NCI-H1105 (cell line): ENCODE measurements at regions not wholly inside any gene's neighbourhood (a gene's known extent, or its start where the extent isn't known, plus 50 kb on each side); places are given as distances from the start of the nearest gene placed in this dataset.

Source experiments
- DNase-seq: peaks from one replicate; lab custom pipeline; 2025; lab: John Stamatoyannopoulos, UW

DNA sequence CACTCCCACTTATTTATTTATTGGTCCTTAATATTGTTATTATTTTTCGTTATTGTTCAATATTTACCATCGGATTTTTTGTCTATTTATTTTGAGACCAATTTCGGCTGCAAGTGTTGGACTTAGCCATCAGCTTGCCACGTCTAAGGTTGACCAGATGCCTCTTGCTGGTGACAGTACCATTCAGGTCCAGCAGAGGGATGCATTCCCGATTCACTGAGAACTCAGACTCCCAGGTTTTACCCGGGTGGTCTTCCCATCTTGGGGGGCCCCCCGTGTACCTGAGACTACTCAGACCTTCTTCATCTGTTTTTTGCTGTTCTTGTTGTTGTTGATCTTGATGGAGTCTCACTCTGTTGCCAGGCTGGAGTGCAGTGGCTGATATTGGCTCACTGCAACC is 1435.2 kb downstream of the UQCRFS1 start:
- DNase-seq, result no peak

DNA sequence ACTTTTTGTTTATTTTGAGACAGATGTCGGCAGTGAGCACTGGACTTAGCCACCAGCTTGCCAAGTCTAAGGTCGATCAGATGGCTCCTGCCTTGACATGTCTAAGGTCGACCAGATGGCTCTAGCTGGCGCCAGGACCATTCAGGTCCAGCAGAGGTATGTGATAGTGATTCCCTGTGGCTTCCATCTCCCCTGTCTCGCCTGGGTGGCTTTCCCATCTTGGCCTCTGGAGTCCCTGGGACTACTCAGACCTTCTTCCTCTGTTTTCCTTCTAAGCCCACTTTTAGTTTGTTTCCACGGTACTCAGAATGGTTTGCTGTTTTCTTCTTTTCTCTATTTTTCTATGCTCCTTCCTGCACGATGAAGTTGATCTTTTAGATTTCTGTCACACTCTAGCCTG is 1435.7 kb downstream of the UQCRFS1 start:
- DNase-seq, result no peak

DNA sequence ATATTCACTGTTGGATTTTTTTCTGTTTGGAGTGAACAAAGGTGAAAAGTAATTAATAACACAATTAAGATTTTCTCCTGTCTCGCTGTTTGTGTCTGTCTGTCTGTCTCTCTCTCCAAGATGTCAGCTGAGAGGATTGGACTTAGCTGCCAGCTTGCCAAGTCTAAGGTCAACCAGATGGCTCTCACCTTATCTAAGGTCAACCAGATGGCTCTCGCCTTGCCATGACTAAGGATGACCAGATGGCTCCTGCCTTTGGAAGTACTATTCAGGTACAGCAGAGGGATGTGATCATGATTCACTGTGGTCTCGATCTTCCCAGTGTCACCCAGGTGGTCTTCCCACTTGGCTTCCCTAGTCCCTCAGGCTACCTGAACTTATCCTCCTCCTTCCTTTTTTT is 1436.4 kb downstream of the UQCRFS1 start:
- DNase-seq, result no peak

DNA sequence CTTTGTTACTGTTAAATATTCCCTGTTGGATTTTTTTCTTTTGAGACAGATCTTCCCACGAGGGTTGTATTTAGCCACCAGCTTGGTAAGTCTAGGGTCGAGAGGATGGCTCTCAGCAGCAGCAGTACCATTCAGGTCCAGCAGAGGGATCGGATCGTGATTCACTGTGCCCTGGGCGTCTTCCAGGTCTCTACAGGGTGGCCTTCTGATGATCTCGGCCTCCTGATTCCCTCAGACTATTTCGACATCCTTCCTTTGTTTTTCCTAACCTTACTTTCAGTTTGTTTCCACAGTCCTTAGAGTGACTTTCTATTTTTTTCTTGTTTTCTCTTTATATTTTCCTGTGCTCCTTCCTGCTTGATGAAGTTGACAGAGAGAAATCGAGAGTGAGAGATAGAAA is 1436.9 kb downstream of the UQCRFS1 start:
- no peak for DNase-seq

DNA sequence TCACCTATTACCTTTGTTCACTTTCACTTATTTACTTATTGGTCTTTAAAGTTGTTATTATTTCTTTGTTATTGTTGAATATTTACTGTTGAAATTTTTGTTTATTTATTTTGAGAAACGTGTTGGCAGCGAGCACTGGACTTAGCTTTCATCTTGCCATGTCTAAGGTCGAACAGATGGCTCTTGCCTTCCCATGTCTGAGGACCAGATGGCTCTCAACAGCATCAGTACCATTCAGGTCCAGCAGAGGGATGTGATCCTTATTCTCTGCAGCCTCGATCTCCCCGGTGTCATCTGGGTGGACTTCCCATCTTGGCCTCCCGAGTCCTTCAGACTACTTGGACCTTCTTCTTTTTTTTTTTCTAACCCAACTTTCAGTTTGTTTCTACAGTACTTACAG is 1437.6 kb downstream of the UQCRFS1 start:
- DNase-seq, result no peak

DNA sequence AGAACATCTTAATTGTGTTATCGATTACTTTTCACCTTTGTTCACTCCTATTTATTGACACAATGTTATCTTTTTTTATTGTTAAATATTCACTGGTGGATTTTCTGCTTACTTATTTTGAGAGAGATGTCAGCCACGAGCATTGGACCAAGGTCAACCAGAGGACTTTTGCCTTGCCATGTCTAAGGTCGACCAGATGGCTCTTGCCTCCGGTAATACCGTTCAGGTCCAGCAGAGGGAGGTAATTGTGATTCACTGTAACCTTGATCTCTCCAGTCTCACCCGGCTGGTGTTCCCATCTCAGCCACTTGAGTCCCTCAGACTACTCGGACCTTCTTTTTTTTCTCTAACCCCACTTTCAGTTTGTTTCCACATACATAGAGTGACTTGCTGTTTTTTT is 1438.1 kb downstream of the UQCRFS1 start:
- no peak for DNase-seq

DNA sequence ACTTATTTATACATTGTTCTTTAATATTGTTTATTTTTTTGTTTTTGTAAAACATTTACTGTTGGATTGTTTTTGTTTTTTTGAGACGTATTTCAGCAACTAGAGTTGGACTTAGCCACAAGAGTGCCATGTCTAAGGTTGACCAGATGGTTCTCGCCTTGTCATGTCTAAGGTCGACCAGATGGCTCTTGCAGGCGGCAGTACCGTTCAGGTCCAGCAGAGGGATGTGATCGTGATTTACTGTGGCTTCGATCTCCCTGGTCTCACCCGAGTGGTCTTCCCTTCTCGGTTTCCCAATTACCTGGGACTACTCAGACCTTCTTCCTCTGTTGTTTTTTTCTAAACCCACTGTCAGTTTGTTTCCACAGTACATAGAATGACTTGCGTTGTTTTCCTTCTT is 1438.6 kb downstream of the UQCRFS1 start:
- no peak for DNase-seq

DNA sequence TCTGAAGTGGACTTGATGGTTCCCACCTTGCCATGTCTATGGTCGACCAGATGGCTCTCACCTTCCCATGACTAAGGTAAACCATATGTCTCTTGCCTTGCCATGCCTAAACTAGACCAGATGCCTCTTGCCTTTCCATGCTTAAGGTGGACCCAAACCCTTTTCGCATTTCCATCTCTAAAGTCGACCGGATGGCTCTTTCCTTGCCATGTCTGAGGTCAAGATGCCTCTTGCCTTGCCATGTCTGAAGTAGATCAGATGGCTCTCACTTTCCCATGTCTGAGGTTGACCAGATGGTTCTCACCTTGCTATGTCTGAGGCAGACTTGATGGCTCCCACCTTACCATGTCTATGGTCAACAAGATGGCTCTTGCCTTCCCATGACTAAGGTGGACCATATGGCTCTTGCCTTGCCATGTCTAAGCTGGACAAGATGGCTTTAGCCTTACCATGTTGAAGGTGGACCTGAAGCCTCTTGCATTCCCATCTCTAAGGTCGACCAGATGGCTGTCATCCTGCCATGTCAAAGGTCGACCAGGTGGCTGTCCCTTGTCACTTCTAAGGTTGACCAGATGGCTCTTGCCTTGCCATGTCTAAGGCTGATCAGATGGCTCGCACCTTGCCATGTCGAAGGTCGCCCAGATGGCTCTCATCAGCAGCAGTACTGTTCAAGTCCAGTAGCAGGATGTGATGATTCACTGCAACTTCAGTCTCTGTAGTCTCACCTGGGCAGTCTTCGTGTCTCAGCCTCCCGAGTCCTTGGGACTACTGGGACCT is 1439.4 kb downstream of the UQCRFS1 start:
- no peak for DNase-seq

DNA sequence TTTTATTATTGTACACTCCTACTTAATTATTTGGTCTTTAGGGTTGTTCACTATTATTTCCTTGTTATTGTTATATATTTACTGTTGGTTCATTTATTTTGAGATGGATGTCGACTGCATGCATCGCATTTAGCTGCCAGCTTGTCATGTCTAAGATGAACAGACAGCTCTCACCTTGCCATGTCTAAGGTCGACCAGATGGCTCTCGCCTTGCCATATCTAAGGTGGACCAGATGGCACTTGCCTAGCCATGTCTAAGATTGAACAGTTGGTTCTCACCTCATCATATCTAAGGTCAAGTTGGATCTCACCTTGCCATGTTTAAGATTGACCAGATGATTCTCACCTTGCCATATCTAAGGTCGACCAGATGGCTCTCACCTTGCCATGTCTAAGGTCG is 1440.9 kb downstream of the UQCRFS1 start:
- DNase-seq, result no peak

DNA sequence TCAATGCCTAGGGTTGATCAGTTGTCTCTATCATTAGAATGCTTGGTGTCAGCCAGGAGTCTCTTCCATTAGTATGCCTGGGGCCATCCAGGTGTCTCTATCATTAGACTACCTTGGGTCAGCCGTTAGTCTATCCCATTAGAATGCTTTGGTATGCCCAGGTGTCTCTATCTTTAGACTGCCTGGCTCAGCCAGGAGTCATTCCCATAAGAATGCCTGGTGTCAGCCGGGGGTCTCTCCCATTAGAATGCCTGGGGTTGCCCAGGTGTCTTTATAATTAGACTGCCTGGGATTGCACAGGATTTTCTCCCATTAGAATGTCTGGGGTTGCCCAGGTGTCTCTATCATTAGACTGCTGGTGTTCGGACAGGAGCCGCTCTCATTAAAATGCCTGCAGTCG is 1442.9 kb downstream of the UQCRFS1 start:
- no peak for DNase-seq

DNA sequence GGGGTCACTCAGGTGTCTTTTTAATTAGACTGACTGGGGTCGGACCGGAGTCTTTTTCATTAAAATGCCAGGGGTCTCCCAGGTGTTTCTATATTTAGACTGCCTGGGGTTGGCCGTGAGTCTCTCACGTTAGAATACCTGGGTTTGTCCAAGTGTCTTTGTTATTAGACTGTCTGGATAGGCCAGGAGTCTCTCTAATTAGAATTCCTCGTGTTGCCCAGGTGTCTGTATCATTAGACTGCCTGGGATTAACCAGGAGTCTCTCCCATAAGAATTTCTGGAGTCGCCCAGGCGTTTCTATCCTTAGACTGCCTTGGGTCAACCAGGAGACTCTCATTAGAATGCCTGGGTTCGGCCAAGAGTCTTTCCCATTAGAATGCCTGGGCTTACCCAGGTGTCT is 1445.7 kb downstream of the UQCRFS1 start:
- no peak for DNase-seq

DNA sequence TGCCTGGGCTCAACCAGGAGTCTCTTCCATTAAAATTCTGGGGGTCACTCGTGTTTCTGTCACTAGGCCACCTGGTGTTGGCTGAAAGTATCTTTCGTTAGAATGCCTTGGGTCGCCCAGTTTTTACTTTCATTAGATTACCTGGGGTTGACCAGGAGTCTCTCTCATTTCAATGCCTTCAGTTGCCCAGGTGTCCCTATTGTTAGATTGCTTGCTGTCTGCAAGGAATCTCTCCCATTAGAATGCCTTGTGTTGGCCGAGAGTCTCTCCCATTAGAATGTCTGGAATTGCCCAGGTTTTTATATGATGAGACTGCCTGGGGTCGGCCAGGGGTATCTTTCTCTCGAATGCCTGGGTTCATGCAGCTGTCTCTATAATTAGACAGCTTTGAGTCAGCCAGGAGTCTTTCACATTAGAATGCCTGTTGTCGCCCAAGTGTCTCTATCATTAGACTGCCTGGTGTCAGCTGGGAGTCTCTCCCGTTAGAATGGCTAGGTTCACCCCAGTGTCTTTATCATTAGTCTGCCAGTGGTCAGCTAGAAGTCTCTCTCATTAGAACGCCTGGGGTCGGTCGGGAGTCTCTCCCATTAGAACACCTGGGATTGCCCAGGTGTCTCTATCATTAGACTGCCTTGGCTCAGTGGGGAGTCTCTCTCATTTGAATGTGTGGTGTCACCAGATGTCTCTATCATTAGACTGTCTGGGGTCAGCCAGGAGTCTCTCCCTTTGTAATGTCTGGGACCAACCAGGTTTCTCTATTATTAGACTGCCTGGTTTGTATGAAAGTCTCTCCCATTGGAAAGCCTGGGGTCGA is 1446.8 kb downstream of the UQCRFS1 start:
- no peak for DNase-seq

DNA sequence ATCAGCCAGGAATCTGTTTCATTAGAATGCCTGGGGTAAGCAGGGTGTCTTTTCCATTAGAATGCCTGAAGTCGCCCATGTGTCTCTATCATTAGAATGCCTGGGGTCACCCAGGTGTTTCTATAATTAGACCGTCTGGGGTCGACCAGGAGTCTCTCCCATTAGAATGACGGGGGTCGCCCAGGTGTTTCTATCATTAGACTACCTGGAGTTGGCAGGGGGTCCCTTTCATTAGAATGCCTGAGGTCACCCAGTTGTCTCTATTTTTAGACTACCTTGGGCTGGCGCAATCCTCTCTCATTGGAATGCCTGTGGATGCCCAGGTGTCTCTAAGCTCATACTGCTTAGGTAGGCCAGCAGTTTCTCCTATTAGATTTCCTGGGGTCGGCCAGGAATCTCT is 1447.6 kb downstream of the UQCRFS1 start:
- no peak for DNase-seq

DNA sequence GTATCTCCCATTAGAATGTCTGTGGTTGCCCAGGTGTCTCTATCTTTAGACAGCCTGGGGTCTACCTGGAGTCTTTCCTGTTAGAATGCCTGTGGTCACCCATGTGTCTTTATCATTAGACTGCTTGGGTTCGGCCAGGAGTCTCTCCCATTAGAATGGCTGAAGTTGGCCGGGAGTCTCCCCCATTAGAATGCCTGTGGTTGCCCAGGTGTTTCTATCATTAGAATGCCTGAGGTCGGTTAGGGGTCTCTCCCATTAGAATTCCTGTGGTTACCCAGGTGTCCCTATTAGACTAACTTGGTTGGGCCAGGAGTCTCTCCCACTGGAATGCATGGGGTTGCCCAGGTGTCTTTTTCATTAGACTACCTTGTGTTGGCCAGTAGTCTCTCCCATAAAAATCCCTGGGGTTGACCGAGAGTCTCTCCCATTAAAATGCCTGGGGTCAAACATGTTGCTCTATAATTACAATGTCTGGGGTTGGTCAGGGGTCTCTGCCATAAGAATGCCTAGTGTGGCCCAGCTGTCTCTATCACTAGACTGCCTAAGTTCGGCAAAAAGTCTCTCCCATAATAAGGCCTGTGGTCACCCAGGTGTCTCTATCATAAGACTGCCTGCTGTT is 1448.7 kb downstream of the UQCRFS1 start:
- no peak for DNase-seq

DNA sequence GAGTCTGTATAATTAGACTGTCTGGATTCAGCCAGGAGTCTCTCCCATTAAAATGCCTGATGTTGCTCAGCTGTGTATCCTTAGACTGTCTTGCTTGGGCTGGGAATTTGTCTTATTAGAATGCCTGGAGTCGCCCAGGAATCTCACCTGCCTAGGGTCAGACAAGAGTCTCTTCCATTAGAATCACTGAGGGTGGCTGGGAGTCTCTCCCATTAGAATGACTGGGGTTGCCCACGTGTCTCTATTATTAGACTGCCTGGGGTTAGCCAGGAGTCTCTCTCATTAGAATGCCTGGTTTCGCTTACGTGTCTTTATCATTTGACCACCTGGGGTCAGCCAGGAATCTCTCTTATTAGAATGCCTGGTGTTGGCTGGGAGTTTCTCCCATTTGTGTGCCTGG is 1450.0 kb downstream of the UQCRFS1 start:
- no peak for DNase-seq

DNA sequence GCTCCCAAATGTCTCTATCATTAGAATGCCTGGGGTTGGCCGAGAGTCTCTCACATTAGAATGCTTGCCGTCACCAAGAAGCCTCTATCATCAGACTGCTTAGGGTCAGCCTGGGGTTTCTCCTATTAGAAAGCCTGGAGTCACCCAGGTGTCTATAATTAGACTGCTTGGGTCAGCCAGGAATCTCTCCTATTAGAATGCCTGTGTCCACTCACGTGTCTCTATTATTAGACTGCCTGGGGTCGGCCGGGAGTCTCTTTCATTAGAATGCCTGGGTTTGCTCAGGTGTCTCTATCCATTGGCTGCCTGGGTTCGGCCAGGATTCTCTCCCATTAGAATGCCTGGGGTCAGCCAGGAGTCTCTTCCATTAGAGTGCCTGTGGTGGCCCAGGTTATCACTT is 1453.1 kb downstream of the UQCRFS1 start:
- DNase-seq, result no peak

DNA sequence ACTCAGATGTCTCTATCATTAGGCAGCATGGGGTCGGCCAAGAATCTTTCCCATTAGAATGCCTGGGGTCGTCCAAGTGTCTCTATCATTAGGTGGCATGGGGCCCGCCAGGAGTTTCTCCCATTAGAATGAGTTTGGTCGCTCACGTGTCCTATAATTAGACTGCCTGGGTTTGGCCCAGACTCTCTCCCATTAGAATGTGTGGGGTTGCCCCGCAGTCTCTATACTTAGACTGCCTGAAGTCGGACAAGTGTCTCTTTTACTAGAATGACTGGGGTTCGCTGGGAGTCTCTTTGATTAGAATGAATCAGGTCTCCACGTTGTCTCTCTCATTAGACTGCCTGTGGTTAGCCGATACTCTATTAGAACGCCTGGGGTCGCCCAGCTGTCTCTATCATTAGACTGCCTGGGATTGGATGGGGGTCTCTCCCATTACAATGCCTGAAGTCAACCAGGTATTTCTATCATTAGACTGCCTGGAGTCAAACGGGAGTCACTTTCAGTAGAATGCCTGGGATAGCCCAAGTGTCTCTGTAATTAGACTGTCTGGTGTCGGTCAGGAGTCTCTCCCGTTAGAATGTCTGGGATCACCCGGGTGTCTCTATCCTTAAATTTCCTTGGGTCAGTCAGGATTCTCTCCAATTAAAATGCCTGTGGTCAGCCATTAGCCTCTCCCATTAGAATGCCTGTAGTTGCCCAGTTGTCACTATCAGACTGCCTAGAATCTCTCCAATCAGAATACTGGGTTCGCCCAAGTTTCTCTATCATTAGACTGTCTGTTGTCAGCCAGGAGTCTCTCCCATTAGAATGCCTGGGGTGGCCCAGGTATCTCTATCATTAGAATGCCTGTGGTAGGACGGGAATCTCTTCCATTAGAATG is 1454.1 kb downstream of the UQCRFS1 start:
- DNase-seq, result no peak

DNA sequence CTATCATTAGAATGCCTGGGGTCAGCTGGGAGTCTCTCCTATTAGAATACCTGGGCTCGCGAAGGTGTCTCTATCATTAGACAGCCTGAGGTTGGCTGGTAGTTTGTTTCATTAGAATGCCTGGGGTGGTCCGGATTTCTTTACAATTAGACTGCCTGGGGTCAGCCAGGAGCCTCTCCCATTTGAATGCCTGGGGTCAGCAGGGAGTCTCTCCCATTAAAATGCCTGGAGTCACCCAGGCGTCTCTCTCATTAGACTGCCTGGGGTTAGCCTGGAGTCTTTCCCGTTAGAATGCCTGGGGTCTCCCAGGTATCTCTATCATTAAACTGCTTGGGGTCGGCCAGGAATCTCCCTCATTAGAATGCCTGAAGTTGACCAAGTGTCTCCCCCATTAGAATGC is 1458.3 kb downstream of the UQCRFS1 start:
- DNase-seq, result no peak

DNA sequence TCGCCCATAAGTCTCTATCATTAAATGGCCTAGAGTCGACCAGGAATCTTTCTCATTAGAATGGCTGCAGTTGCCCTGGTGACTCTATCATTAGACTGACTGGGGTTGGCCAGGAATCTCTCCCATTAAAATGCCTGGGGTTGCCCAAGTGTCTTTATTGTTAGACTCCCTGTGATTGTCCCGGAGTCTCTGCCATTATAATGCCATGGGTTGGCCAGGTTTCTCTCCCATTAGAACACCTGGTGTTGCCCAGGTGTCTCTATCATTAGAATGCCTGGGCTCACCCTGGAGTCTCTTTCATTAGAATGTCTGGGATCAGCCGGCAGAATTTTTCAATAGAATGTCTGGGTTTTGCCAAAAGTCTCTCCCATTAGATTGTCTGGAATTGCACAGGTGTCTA is 1459.3 kb downstream of the UQCRFS1 start:
- no peak for DNase-seq

DNA sequence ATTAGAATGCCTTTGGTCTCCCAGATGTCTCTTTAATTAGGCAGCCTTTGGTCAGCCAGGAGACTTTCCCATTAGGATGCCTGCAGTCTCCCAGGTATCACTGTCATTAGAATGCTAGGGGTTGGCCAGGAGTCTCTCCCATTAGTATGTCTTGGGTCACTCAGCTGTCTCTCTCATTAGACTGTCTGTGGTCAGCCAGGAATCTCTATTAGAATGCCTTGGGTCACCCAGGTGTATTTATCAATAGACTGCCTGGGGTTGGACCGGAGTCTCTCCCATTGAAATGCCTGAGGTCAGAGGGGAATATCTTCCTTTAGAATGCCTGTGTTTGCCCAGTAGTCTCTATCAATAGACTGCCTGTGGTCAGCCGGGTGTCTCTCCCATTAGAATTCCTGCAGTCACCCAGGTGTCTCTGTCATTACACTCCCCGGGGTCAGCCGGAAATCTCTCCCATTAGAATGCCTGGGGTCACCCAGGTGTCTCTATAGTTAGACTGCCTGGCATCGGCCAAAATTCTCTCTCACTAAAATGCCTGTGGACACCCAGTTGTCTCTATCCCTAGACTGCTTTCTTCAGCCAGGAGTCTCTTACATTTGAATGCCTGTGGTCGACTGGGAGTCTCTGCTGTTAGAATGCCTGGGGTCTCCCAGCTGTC is 1460.3 kb downstream of the UQCRFS1 start:
- no peak for DNase-seq

DNA sequence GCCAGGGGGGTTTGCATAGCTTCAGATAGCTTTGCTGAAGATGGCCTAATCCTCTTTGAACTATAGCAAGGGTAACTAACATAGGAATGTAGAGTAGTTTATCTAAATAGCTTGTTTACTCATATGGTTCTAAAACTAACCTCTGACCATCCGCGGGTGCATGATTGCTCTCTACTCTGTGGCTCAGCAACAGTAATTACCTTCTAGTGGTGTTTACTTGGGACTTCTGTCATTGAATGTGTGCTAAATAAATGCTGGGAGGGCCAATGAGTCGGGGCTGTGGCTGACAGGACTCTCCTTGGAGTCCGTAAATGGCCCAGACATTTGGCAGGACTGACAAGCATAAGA is 1461.9 kb downstream of the UQCRFS1 start:
- no peak for DNase-seq
